ENCODE measurements at regions not wholly inside any gene's neighbourhood (a gene's known extent, or its start where the extent isn't known, plus 50 kb on each side); places are given as distances from the start of the nearest gene placed in this dataset.

GRCh38 chr12:118747771-118748170 lies 233.6 kb upstream of the SRRM4 start:
- Histone ChIP-seq H3K27ac (ENCODE audit: low read depth, low read length) (no peak overlapping the region), H3K9ac (ENCODE audit: extremely low read depth, low read length, poor library complexity, severe bottlenecking) (no peak overlapping the region), H3K4me3 (ENCODE audit: low read length) (no peak overlapping the region), H3K36me3 (ENCODE audit: control insufficient read depth, insufficient read depth, low read length) (no peaks in the 10 kb centered on the region), H3K27me3 (ENCODE audit: control insufficient read depth, insufficient read depth, low read length, poor library complexity, severe bottlenecking) (no peaks in the 10 kb centered on the region), H3K9me3 (ENCODE audit: control insufficient read depth, low read length) (no peaks in the 10 kb centered on the region), H3K4me1 (ENCODE audit: control insufficient read depth, insufficient read depth, low read length) (no peaks in the 10 kb centered on the region)
- Mint-ChIP-seq H3K36me3 (ENCODE audit: low read depth) (no peaks in the 10 kb centered on the region), H3K27ac (no peak overlapping the region), H3K27me3 (ENCODE audit: insufficient read depth) (no peaks in the 10 kb centered on the region), H3K4me1 (no peaks in the 10 kb centered on the region), H3K9me3 (no peaks in the 10 kb centered on the region), H3K4me3 (no peak overlapping the region)
- no peak for TF ChIP-seq CTCF (conservative IDR thresholded peaks at IDR 0.05)
- DNase-seq, result no peak

GRCh38 chr12:118748478-118749380 lies 232.6 kb upstream of the SRRM4 start:
- Histone ChIP-seq H3K27me3 (ENCODE audit: control insufficient read depth, insufficient read depth, low read length, poor library complexity, severe bottlenecking) (no peaks in the 10 kb centered on the region), H3K9me3 (ENCODE audit: control insufficient read depth, low read length) (no peaks in the 10 kb centered on the region), H3K4me1 (ENCODE audit: control insufficient read depth, insufficient read depth, low read length) (no peaks in the 10 kb centered on the region), H3K27ac (ENCODE audit: low read depth, low read length) (no peak overlapping the region), H3K9ac (ENCODE audit: extremely low read depth, low read length, poor library complexity, severe bottlenecking) (no peak overlapping the region), H3K36me3 (ENCODE audit: control insufficient read depth, insufficient read depth, low read length) (no peaks in the 10 kb centered on the region), H3K4me3 (ENCODE audit: low read length) (no peak overlapping the region)
- Mint-ChIP-seq H3K27me3 (ENCODE audit: insufficient read depth) (no peaks in the 10 kb centered on the region), H3K27ac (no peak overlapping the region), H3K4me3 (no peak overlapping the region), H3K36me3 (ENCODE audit: low read depth) (no peaks in the 10 kb centered on the region), H3K4me1 (no peaks in the 10 kb centered on the region), H3K9me3 (no peaks in the 10 kb centered on the region)
- no peak for DNase-seq
- TF ChIP-seq CTCF (conservative IDR thresholded peaks at IDR 0.05), result no peak
- WGBS, 2 experiments (ENCODE audit: insufficient coverage in 1 of 2, insufficient read length in 1 of 2), result 90 to 96% methylated on average over 7 of the region's 7 CpGs

GRCh38 chr12:118749646-118750045 lies 231.7 kb upstream of the SRRM4 start:
- no peak for TF ChIP-seq CTCF (conservative IDR thresholded peaks at IDR 0.05)
- DNase-seq, result no peak
- WGBS, 2 experiments (ENCODE audit: insufficient coverage in 1 of 2, insufficient read length in 1 of 2), result 70 to 79% methylated on average over 2 to 6 of the region's 6 CpGs
- Histone ChIP-seq H3K9ac (ENCODE audit: extremely low read depth, low read length, poor library complexity, severe bottlenecking) (no peak overlapping the region), H3K9me3 (ENCODE audit: control insufficient read depth, low read length) (no peaks in the 10 kb centered on the region), H3K36me3 (ENCODE audit: control insufficient read depth, insufficient read depth, low read length) (no peaks in the 10 kb centered on the region), H3K4me3 (ENCODE audit: low read length) (no peak overlapping the region), H3K4me1 (ENCODE audit: control insufficient read depth, insufficient read depth, low read length) (no peaks in the 10 kb centered on the region), H3K27ac (ENCODE audit: low read depth, low read length) (no peak overlapping the region), H3K27me3 (ENCODE audit: control insufficient read depth, insufficient read depth, low read length, poor library complexity, severe bottlenecking) (no peaks in the 10 kb centered on the region)
- no peaks in the 10 kb centered on the region for H3K9me3 Mint-ChIP-seq
- no peaks in the 10 kb centered on the region for H3K36me3 Mint-ChIP-seq (ENCODE audit: low read depth)
- H3K4me3 Mint-ChIP-seq, result no peak overlapping the region
- H3K4me1 Mint-ChIP-seq, result no peaks in the 10 kb centered on the region
- H3K27me3 Mint-ChIP-seq (ENCODE audit: insufficient read depth), result peaks cover 2% of the 10 kb centered on the region
- H3K27ac Mint-ChIP-seq, result no peak overlapping the region
